ENCODE measurements at regions not wholly inside any gene's neighbourhood (a gene's known extent, or its start where the extent isn't known, plus 50 kb on each side); places are given as distances from the start of the nearest gene placed in this dataset.
"Not testable (repeated sequence)": the region's sequence is repeated elsewhere in the genome, so short reads cannot be mapped to it uniquely, and the experiment has no call there.

DNA sequence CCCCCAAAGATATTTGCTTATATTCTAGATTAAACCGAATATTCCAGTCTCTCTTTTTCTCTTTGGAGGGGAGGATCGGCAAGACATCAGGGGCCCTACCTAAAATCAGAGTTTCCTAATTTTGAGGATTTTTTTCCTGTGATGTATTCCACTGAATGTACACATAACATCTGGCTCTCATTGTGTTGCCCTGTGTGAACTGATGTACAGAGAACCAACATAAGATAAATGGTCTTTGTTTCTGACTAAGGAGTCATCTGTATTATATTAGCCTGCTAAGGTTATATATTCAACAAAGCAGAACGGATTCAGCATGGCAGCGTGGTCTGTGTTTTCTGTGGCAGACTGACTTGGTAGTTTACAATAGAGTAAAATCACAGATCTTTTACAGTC is 114.8 kb upstream of the NCAM2 start:
- no peak for DNase-seq

- no peak for DNase-seq
These were observed 95.7 kb upstream of the NCAM2 start for GRCh38 chr21:20902511-20902910.

DNA sequence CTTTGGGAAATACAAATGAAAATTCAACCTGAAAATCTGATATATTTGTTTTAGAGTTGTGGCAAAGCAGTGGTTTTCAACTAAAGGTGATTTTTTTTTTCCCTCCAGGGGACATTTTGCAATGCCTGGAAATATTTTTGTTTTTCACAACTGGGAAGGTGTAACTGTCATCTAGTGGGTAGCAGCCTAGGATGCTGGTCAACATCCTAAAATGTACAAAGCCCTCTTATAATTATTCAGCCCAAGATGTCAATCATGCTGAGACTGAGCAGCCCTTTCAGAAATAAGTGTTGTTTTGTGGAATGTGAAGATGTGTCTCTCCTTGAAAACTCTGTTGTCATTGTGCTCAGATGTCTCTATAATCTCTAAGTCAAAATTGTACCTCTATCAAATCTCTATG is 95.2 kb upstream of the NCAM2 start:
- no peak for DNase-seq

DNA sequence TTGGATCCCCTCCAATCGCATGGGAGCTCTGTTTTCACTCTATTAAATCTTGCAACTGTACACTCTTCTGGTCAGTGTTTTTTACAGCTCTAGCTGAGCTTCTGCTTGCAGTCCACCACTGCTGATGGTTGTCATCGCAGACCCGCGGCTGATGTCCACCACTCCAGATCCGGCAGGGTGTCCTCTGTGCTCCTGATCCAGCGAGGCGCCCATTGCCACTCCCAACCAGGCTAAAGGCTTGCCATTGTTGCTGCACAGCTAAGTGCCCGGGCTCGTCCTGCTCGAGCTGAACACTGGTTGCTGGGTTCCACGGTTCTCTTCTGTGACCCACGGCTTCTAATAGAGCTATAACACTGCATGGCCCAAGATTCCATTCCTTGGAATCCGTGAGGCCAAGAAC is 70.7 kb upstream of the NCAM2 start:
- DNase-seq, result not testable (repeated sequence)

GRCh38 chr21:20942523-20942922 is 55.7 kb upstream of the NCAM2 start:
- DNase-seq, result no peak

DNA sequence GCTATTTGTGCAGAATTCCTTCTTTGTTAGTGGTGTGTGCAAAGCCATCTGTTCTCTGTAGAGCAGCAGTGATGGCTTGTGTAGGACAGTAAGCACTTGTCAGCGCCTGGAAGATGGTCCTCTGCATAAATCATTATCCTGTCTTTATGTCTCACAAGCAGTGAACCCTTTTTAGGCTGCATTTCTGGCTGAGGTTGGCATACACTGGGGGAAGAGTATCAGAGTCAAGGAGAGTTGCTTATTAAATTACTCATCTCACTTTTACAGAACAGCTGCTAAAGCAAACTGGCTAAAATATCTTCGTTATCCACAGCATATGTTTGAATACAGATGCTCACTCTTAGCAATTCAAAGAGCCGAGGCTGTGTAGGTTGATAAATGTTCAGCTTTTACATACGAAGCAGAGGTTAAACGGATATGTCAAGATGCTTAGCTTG is 54.6 kb upstream of the NCAM2 start:
- DNase-seq, result no peak

GRCh38 chr21:20944139-20944538 is 54.1 kb upstream of the NCAM2 start:
- DNase-seq, result no peak

DNA sequence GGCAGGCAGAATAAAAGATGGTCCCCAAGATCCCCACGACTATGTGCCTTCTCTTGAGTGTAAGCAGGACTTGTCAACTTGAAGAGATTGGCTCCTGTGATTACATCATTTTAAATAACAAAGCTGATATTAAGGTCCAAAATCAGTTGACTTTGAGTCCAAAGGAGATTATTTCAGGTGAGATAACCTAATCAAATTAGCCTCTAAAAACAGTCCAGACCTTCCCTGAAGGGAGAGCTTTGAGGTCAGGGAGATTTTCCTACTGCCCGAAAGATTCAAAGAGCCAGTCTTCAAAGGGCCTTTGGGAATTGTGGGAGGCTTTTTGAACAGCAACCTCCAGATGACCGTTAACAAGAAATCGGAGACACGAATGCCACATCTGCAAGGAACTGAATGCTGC is 51.5 kb upstream of the NCAM2 start:
- DNase-seq, result no peak
